ENCODE measurements at regions not wholly inside any gene's neighbourhood (a gene's known extent, or its start where the extent isn't known, plus 50 kb on each side); places are given as distances from the start of the nearest gene placed in this dataset.

DNA sequence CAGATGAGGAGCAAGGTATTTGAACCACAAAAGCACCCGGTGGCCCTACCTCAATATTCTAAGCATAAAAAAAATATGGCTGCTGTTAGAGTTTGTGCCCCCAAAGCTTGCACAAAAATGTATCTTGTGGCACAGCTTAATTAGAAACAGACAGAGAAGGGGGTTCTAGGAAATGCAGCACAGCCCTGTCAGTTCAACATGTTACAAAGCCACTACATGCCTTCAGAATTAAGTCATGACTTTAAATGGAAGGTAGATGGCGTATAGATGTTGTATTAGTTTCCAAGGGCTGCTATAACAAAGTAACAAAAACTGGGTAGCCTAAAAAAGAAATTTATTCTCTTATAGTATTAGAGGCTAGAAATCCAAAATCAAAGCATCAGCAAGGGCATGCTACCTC is 703.8 kb downstream of the DIAPH3 start:
- ATAC-seq = peak; percentile 35
- TF ChIP-seq, protein P1, sequence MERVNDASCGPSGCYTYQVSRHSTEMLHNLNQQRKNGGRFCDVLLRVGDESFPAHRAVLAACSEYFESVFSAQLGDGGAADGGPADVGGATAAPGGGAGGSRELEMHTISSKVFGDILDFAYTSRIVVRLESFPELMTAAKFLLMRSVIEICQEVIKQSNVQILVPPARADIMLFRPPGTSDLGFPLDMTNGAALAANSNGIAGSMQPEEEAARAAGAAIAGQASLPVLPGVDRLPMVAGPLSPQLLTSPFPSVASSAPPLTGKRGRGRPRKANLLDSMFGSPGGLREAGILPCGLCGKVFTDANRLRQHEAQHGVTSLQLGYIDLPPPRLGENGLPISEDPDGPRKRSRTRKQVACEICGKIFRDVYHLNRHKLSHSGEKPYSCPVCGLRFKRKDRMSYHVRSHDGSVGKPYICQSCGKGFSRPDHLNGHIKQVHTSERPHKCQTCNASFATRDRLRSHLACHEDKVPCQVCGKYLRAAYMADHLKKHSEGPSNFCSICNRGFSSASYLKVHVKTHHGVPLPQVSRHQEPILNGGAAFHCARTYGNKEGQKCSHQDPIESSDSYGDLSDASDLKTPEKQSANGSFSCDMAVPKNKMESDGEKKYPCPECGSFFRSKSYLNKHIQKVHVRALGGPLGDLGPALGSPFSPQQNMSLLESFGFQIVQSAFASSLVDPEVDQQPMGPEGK (CRISPR knock-in tag; IDR thresholded peaks at IDR 0.05; ENCODE audit: borderline replicate concordance) = no peak
- TF ChIP-seq, protein P2, sequence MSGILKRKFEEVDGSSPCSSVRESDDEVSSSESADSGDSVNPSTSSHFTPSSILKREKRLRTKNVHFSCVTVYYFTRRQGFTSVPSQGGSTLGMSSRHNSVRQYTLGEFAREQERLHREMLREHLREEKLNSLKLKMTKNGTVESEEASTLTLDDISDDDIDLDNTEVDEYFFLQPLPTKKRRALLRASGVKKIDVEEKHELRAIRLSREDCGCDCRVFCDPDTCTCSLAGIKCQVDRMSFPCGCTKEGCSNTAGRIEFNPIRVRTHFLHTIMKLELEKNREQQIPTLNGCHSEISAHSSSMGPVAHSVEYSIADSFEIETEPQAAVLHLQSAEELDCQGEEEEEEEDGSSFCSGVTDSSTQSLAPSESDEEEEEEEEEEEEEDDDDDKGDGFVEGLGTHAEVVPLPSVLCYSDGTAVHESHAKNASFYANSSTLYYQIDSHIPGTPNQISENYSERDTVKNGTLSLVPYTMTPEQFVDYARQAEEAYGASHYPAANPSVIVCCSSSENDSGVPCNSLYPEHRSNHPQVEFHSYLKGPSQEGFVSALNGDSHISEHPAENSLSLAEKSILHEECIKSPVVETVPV (CRISPR knock-in tag; IDR thresholded peaks at IDR 0.05) = no peak
- TF ChIP-seq BACH2 (CRISPR knock-in tag; IDR thresholded peaks at IDR 0.05; ENCODE audit: borderline replicate concordance) = no peak
- TF ChIP-seq ZC3H10 (CRISPR knock-in tag; IDR thresholded peaks at IDR 0.05) = no peak
- no peak for TF ChIP-seq SNAI2 (CRISPR knock-in tag; IDR thresholded peaks at IDR 0.05)
- no peak for TF ChIP-seq ISL1 (CRISPR knock-in tag; IDR thresholded peaks at IDR 0.05)
- TF ChIP-seq RARB (CRISPR knock-in tag; IDR thresholded peaks at IDR 0.05) = no peak
- TF ChIP-seq ZNF70 (CRISPR knock-in tag; IDR thresholded peaks at IDR 0.05) = no peak
- TF ChIP-seq, protein P3, sequence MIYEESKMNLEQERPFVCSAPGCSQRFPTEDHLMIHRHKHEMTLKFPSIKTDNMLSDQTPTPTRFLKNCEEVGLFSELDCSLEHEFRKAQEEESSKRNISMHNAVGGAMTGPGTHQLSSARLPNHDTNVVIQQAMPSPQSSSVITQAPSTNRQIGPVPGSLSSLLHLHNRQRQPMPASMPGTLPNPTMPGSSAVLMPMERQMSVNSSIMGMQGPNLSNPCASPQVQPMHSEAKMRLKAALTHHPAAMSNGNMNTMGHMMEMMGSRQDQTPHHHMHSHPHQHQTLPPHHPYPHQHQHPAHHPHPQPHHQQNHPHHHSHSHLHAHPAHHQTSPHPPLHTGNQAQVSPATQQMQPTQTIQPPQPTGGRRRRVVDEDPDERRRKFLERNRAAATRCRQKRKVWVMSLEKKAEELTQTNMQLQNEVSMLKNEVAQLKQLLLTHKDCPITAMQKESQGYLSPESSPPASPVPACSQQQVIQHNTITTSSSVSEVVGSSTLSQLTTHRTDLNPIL (CRISPR knock-in tag; IDR thresholded peaks at IDR 0.05; ENCODE audit: low read depth) = no peak
- no peak for TF ChIP-seq TOX (CRISPR knock-in tag; IDR thresholded peaks at IDR 0.05; ENCODE audit: borderline replicate concordance)
- no peak for TF ChIP-seq ZNF8 (CRISPR knock-in tag; IDR thresholded peaks at IDR 0.05)
- no peak for TF ChIP-seq ZNF565 (CRISPR knock-in tag; conservative IDR thresholded peaks at IDR 0.05; ENCODE audit: low read depth)
- TF ChIP-seq OSR1 (CRISPR knock-in tag; IDR thresholded peaks at IDR 0.05) = no peak
- TF ChIP-seq ZFP3 (CRISPR knock-in tag; IDR thresholded peaks at IDR 0.05) = no peak
- TF ChIP-seq, protein P4, sequence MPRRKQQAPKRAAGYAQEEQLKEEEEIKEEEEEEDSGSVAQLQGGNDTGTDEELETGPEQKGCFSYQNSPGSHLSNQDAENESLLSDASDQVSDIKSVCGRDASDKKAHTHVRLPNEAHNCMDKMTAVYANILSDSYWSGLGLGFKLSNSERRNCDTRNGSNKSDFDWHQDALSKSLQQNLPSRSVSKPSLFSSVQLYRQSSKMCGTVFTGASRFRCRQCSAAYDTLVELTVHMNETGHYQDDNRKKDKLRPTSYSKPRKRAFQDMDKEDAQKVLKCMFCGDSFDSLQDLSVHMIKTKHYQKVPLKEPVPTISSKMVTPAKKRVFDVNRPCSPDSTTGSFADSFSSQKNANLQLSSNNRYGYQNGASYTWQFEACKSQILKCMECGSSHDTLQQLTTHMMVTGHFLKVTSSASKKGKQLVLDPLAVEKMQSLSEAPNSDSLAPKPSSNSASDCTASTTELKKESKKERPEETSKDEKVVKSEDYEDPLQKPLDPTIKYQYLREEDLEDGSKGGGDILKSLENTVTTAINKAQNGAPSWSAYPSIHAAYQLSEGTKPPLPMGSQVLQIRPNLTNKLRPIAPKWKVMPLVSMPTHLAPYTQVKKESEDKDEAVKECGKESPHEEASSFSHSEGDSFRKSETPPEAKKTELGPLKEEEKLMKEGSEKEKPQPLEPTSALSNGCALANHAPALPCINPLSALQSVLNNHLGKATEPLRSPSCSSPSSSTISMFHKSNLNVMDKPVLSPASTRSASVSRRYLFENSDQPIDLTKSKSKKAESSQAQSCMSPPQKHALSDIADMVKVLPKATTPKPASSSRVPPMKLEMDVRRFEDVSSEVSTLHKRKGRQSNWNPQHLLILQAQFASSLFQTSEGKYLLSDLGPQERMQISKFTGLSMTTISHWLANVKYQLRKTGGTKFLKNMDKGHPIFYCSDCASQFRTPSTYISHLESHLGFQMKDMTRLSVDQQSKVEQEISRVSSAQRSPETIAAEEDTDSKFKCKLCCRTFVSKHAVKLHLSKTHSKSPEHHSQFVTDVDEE (CRISPR knock-in tag; IDR thresholded peaks at IDR 0.05) = no peak
- TF ChIP-seq, protein P5, sequence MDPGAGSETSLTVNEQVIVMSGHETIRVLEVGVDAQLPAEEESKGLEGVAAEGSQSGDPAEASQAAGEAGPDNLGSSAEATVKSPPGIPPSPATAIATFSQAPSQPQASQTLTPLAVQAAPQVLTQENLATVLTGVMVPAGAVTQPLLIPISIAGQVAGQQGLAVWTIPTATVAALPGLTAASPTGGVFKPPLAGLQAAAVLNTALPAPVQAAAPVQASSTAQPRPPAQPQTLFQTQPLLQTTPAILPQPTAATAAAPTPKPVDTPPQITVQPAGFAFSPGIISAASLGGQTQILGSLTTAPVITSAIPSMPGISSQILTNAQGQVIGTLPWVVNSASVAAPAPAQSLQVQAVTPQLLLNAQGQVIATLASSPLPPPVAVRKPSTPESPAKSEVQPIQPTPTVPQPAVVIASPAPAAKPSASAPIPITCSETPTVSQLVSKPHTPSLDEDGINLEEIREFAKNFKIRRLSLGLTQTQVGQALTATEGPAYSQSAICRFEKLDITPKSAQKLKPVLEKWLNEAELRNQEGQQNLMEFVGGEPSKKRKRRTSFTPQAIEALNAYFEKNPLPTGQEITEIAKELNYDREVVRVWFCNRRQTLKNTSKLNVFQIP (CRISPR knock-in tag; IDR thresholded peaks at IDR 0.05; ENCODE audit: borderline replicate concordance, low read depth) = no peak

DNA sequence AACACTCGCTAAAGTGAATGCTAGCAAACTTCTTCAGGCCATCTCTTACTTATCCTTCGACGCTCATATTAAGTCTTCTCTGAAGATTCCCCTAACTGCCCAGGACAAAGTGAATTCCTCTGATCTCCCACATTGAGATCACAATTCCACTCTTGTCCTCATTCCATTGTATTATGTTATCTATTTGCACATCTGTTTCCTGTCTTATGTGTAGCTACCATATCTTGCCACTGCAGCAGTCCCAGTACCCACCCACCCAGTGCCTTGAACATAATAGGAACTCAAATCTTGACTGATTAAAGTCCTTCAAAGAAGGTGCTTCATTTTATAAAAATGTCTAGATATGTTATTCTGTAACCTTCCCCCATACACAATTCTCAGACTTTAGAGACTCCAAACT is 702.3 kb downstream of the DIAPH3 start:
- no peak for ATAC-seq
- TF ChIP-seq RARB (CRISPR knock-in tag; IDR thresholded peaks at IDR 0.05) = no peak
- TF ChIP-seq, protein P1 (CRISPR knock-in tag; IDR thresholded peaks at IDR 0.05; ENCODE audit: borderline replicate concordance) = no peak
- TF ChIP-seq, protein P4 (CRISPR knock-in tag; IDR thresholded peaks at IDR 0.05) = no peak
- TF ChIP-seq CSDC2 (CRISPR knock-in tag; IDR thresholded peaks at IDR 0.05) = no peak
- no peak for TF ChIP-seq PPARA (CRISPR knock-in tag; IDR thresholded peaks at IDR 0.05; ENCODE audit: borderline replicate concordance)
- TF ChIP-seq ZNF8 (CRISPR knock-in tag; IDR thresholded peaks at IDR 0.05) = no peak
- TF ChIP-seq TCF4 (CRISPR knock-in tag; IDR thresholded peaks at IDR 0.05; ENCODE audit: borderline replicate concordance) = no peak
- TF ChIP-seq ZNF70 (CRISPR knock-in tag; IDR thresholded peaks at IDR 0.05) = no peak
- TF ChIP-seq, protein P5 (CRISPR knock-in tag; IDR thresholded peaks at IDR 0.05; ENCODE audit: borderline replicate concordance, low read depth) = no peak

Data from SK-N-SH treated with all-trans-retinoic acid at 6 μM for 48 hours (cell line).